ENCODE measurements at regions not wholly inside any gene's neighbourhood (a gene's known extent, or its start where the extent isn't known, plus 50 kb on each side); places are given as distances from the start of the nearest gene placed in this dataset.

- Histone ChIP-seq H3K4me3 (ENCODE audit: low read depth, low read length) (no peak overlapping the region), H3K27me3 (ENCODE audit: control insufficient read depth, insufficient read depth, low read length) (no peaks in the 10 kb centered on the region), H3K36me3 (ENCODE audit: control insufficient read depth, insufficient read depth, low read length) (no peaks in the 10 kb centered on the region)
- TF ChIP-seq CTCF (IDR thresholded peaks at IDR 0.05; ENCODE audit: insufficient read depth, low read depth, low read length): no peak
- ChIA-PET CTCF (no interaction called here), POLR2A (no interaction called here)
- DNase-seq (ENCODE audit: low read depth): no peak
Measured at GRCh38 chr6:81909981-81910900, 157.8 kb upstream of the TENT5A start.

GRCh38 chr6:81909162-81909561 is 156.7 kb upstream of the TENT5A start:
- no peak for TF ChIP-seq CTCF (IDR thresholded peaks at IDR 0.05; ENCODE audit: insufficient read depth, low read depth, low read length)
- ChIA-PET POLR2A (no interaction called here), CTCF (no interaction called here)
- H3K4me3 ChIP-seq (ENCODE audit: low read depth, low read length): no peak overlapping the region
- no peaks in the 10 kb centered on the region for H3K36me3 ChIP-seq (ENCODE audit: control insufficient read depth, insufficient read depth, low read length)
- no peaks in the 10 kb centered on the region for H3K27me3 ChIP-seq (ENCODE audit: control insufficient read depth, insufficient read depth, low read length)
- no peak for DNase-seq (ENCODE audit: low read depth)

DNA sequence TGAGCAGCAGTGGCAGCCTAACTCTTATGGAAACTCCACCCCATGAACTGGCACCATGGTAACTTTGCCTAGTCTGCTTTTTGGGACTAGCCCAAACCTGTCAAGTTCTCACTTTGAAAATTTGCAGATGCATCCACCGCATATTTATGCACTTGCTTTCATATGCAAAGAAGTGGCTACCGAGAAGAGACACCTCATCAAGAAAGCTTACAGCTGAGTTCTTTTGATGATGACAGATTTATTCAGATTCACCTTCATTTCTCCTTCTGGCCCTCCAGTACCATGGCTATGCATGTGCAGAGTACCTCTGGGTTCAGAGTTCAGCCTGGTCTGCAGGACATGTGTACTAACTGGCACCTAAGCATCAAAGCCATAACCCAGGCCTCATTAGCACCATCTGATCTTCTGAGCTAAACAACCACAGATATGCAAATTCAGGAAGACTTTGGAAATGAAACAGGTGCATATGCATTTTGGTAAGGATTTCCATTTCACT is 154.3 kb upstream of the TENT5A start:
- CTCF ChIA-PET: interaction anchor here (0.5 to 1.5 kb wide), 3 partner anchors 11 to 643 kb away, joined by 3 to 4 read pairs (median 3); no protein-coding TSS in a partner anchor

DNA sequence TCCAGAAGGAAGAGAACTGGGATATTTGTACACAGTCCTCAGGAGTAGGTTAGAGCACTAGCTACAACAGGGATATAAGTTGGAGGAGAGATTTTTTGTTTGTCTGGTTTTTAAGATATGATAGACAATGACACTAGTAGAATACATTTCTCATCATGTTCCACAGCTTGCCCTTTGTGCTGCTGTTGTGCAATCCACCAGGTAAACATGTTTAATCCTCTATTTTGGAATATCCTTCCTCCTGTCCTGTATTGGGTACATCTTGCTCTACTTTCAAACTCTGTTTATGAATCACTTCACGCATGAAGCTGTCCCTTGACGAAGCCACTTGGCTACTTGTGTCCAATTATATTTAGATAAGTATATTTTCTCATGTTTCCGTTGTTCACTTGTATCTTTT is 153.6 kb upstream of the TENT5A start:
- ChIA-PET POLR2A (no interaction called here), CTCF (interaction anchor here (0.5 to 1.3 kb wide), 2 partner anchors 10 to 643 kb away, joined by 3 read pairs; no protein-coding TSS in a partner anchor)
- Histone ChIP-seq H3K27me3 (ENCODE audit: control insufficient read depth, insufficient read depth, low read length) (no peaks in the 10 kb centered on the region), H3K4me3 (ENCODE audit: low read depth, low read length) (no peak overlapping the region), H3K36me3 (ENCODE audit: control insufficient read depth, insufficient read depth, low read length) (no peaks in the 10 kb centered on the region)
- no peak for TF ChIP-seq CTCF (IDR thresholded peaks at IDR 0.05; ENCODE audit: insufficient read depth, low read depth, low read length)
- DNase-seq (ENCODE audit: low read depth): no peak

More for the DNA sequence above, 154.3 kb upstream of the TENT5A start:
- no peak for DNase-seq (ENCODE audit: low read depth)
- no peak overlapping the region for H3K4me3 ChIP-seq (ENCODE audit: low read depth, low read length)
- H3K36me3 ChIP-seq (ENCODE audit: control insufficient read depth, insufficient read depth, low read length): no peaks in the 10 kb centered on the region
- TF ChIP-seq CTCF (IDR thresholded peaks at IDR 0.05; ENCODE audit: insufficient read depth, low read depth, low read length): no peak
- no peaks in the 10 kb centered on the region for H3K27me3 ChIP-seq (ENCODE audit: control insufficient read depth, insufficient read depth, low read length)
- POLR2A ChIA-PET: no interaction called here

DNA sequence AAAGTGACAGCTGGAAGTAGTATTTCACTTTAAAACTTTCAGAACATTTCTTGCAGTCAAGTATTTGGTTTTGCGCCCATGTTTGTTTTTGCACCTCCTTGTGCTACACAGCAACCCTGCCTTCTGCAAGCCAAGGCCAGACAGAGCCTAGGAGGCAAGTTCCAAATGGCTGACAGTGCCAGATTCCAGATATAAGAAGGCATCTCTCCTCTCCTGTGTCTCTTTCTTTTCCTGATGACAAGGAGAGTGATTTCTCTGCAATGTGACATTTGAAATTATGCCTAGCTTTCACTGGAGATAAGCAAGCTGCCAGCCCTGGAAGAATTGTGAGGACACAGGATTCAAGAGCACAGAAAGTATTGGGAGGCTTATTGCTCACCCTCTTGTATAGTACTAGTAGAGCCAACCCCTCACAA is 149.1 kb upstream of the TENT5A start:
- Histone ChIP-seq H3K27me3 (ENCODE audit: control insufficient read depth, insufficient read depth, low read length) (no peaks in the 10 kb centered on the region), H3K4me3 (ENCODE audit: low read depth, low read length) (no peak overlapping the region), H3K36me3 (ENCODE audit: control insufficient read depth, insufficient read depth, low read length) (no peaks in the 10 kb centered on the region)
- DNase-seq (ENCODE audit: low read depth): no peak
- TF ChIP-seq CTCF (IDR thresholded peaks at IDR 0.05; ENCODE audit: insufficient read depth, low read depth, low read length): no peak
- POLR2A ChIA-PET: no interaction called here
- CTCF ChIA-PET: no interaction called here
